ENCODE measurements at regions not wholly inside any gene's neighbourhood (a gene's known extent, or its start where the extent isn't known, plus 50 kb on each side); places are given as distances from the start of the nearest gene placed in this dataset.
"Not testable (repeated sequence)": the region's sequence is repeated elsewhere in the genome, so short reads cannot be mapped to it uniquely, and the experiment has no call there.

DNA sequence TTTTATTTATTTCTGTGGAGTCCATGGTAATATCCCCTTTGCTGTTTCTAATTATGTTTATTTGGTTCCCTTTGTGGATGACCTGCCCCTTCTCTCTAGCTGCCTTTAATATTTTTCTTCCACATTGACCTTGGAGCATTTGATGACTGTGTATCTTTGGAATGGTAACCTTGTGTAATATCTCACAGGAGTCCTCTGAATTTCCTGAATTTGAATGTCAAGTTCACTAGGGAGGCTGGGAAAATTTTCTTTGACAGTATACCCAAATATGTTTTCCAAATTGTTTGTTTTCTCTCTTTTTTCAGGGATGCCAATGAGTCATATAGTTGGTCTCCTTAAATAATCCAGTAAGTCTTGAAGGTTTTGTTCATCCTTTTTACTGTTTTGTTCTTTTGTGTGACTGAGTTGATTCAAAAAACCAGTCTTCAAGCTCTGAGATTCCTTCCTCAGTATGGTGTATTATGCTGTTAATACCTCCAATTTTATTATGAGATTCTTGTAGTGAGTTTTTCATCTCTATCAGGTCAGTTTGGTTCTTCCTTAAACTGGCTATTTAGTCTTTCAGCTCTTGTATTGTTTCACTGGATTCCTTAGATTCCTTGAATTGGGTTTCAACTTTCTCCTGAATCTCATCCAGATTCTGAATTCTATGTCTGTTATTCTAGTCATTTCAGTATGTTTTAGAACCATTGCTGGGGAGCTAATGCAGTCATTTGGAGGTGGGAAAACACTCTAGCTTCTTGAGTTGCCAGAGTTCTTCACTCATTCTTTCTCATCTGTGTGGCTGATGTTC is 349.0 kb upstream of the TARS1 start:
- Histone ChIP-seq H3K36me3 (no peaks in the 10 kb centered on the region), H3K27ac (no peak overlapping the region), H3K9me3 (ENCODE audit: low read depth) (no peaks in the 10 kb centered on the region), H3K4me3 (no peak overlapping the region), H3K4me1 (ENCODE audit: low read depth) (no peaks in the 10 kb centered on the region), H3K27me3 (no peaks in the 10 kb centered on the region)
- TF ChIP-seq, protein P1, sequence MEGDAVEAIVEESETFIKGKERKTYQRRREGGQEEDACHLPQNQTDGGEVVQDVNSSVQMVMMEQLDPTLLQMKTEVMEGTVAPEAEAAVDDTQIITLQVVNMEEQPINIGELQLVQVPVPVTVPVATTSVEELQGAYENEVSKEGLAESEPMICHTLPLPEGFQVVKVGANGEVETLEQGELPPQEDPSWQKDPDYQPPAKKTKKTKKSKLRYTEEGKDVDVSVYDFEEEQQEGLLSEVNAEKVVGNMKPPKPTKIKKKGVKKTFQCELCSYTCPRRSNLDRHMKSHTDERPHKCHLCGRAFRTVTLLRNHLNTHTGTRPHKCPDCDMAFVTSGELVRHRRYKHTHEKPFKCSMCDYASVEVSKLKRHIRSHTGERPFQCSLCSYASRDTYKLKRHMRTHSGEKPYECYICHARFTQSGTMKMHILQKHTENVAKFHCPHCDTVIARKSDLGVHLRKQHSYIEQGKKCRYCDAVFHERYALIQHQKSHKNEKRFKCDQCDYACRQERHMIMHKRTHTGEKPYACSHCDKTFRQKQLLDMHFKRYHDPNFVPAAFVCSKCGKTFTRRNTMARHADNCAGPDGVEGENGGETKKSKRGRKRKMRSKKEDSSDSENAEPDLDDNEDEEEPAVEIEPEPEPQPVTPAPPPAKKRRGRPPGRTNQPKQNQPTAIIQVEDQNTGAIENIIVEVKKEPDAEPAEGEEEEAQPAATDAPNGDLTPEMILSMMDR (IDR thresholded peaks at IDR 0.05; ENCODE audit: low read depth, low read length), result no peak
- DNase-seq (ENCODE audit: low read depth in 1 of 2, low spot score in 1 of 2), result peak in 1 of 2 donors; percentile 71

DNA sequence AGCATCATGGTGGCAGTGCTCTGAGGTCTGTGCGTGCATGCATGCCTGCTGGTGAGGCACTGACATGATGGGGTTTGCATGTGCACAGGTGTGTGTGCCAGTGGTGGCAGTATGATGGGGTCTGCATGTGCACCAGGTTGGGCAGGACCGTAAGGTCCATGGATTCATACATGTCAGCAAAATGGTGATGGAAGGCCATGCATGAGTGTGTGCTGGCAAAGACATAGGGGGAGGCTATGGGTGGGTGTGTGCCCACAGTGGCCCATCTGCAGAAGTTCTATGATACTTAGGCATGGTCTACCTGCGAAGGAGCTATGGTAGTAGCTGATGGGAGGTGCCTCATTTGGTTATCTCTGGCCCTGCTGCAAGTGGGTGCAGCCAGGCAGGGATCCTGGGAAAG is 348.0 kb upstream of the TARS1 start:
- no peak for DNase-seq (ENCODE audit: low read depth in 1 of 2, low spot score in 1 of 2)
- H3K27me3 ChIP-seq, result no peaks in the 10 kb centered on the region
- H3K36me3 ChIP-seq, result no peaks in the 10 kb centered on the region
- no peaks in the 10 kb centered on the region for H3K4me1 ChIP-seq (ENCODE audit: low read depth)
- H3K4me3 ChIP-seq, result no peak overlapping the region
- TF ChIP-seq, protein P1 (IDR thresholded peaks at IDR 0.05; ENCODE audit: low read depth, low read length), result no peak
- no peak overlapping the region for H3K27ac ChIP-seq
- H3K9me3 ChIP-seq (ENCODE audit: low read depth), result no peaks in the 10 kb centered on the region

DNA sequence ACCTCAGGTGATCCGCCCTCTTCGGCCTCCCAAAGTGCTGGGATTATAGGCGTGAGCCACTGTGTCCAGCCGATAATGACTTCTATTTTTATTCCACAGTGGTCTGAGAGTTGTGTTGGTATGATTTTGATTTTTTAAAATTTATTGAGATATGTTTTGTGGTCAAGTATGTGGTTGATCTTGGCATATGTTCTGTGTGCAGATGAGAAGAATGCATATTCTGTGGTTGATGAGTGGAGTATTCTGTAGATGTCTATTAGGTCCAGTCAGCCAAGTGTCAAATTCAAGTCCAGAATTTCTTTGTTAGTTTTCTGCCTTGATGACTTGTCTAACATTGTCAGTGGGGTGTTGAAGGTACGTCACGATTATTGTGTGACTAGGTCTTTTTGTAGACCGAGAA is 338.2 kb upstream of the TARS1 start:
- no peak for DNase-seq (ENCODE audit: low read depth in 1 of 2, low spot score in 1 of 2)
- TF ChIP-seq, protein P1 (IDR thresholded peaks at IDR 0.05; ENCODE audit: low read depth, low read length), result no peak
- no peaks in the 10 kb centered on the region for H3K4me1 ChIP-seq (ENCODE audit: low read depth)

DNA sequence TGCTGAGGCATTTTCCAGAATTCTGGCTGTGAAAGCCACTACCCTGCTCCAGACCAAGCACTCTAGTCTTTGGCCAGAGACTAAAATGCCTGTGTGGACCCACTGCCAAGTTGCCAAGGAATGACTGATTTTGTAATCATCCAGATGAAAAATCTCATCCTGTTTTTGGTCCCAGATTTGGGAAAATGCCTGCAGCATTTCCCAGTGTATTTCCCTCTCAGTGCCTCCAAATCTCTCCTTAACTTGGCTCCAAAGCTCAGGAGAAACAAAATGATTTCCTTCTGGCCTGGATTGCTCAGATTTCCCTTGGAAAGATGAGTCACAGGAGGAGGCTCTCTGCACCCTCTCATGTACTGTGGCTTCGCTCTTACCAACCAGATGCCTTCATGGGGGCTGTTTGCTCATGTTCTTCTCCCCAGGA is 335.2 kb upstream of the TARS1 start:
- Histone ChIP-seq H3K4me3 (no peak overlapping the region), H3K4me1 (ENCODE audit: low read depth) (no peaks in the 10 kb centered on the region), H3K9me3 (ENCODE audit: low read depth) (no peaks in the 10 kb centered on the region), H3K36me3 (no peaks in the 10 kb centered on the region), H3K27me3 (no peaks in the 10 kb centered on the region), H3K27ac (no peak overlapping the region)
- peak in 1 of 2 donors; percentile 67 for DNase-seq (ENCODE audit: low read depth in 1 of 2, low spot score in 1 of 2)
- TF ChIP-seq, protein P1 (IDR thresholded peaks at IDR 0.05; ENCODE audit: low read depth, low read length), result no peak

More for the DNA sequence above, 338.2 kb upstream of the TARS1 start:
- Histone ChIP-seq H3K4me3 (no peak overlapping the region), H3K27me3 (no peaks in the 10 kb centered on the region), H3K36me3 (no peaks in the 10 kb centered on the region), H3K9me3 (ENCODE audit: low read depth) (no peaks in the 10 kb centered on the region), H3K27ac (no peak overlapping the region)

DNA sequence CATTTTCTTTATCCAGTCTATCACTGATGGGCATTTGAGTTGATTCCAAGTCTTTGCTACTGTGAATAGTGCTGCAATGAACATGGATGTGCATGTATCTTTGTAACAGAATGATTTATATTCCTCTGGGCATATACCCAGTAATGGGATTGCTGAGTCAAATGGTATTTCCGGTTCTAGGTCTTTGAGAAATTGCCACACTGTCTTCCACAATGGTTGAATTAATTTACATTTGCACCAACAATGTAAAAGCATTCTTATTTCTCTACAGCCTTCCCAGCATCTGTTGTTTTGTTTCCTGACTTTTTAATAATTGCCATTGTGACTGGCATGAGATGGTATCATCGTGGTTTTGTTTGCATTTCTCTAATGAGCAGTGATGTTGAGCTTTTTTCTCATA is 330.3 kb upstream of the TARS1 start:
- peak in 1 of 2 donors; percentile 15 for DNase-seq (ENCODE audit: low read depth in 1 of 2, low spot score in 1 of 2)

DNA sequence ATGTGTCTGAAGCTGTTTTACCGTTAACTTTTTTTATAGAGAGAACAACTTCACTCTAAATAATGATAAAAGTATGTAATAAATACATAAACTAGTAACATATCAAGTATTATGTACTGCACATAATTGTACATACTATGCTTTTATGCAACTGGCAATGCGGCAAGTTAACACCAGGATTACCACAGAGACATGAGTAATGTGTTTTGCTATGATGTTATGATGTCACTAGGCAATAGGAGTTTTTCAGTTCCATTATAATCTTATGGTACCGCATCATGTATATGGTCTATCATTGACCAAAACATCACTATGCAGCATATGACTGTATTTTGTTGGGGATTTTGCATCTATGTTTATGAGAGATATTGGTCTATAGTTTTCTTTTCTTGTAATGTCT is 326.4 kb upstream of the TARS1 start:
- no peaks in the 10 kb centered on the region for H3K4me1 ChIP-seq (ENCODE audit: low read depth)
- no peak for DNase-seq (ENCODE audit: low read depth in 1 of 2, low spot score in 1 of 2)
- H3K36me3 ChIP-seq, result no peaks in the 10 kb centered on the region
- no peaks in the 10 kb centered on the region for H3K9me3 ChIP-seq (ENCODE audit: low read depth)
- no peak overlapping the region for H3K27ac ChIP-seq
- no peaks in the 10 kb centered on the region for H3K27me3 ChIP-seq
- no peak overlapping the region for H3K4me3 ChIP-seq
- TF ChIP-seq, protein P1 (IDR thresholded peaks at IDR 0.05; ENCODE audit: low read depth, low read length), result no peak

More for the DNA sequence above, 330.3 kb upstream of the TARS1 start:
- H3K9me3 ChIP-seq (ENCODE audit: low read depth); H3K27me3 ChIP-seq; H3K4me1 ChIP-seq (ENCODE audit: low read depth); H3K36me3 ChIP-seq; H3K4me3 ChIP-seq; H3K27ac ChIP-seq: not testable (repeated sequence)
